ENCODE measurements at regions not wholly inside any gene's neighbourhood (a gene's known extent, or its start where the extent isn't known, plus 50 kb on each side); places are given as distances from the start of the nearest gene placed in this dataset.
A peak's percentile ranks its signal among the peaks of the same experiment; 100 is the strongest.
"Not testable (repeated sequence)": the region's sequence is repeated elsewhere in the genome, so short reads cannot be mapped to it uniquely, and the experiment has no call there.

DNA sequence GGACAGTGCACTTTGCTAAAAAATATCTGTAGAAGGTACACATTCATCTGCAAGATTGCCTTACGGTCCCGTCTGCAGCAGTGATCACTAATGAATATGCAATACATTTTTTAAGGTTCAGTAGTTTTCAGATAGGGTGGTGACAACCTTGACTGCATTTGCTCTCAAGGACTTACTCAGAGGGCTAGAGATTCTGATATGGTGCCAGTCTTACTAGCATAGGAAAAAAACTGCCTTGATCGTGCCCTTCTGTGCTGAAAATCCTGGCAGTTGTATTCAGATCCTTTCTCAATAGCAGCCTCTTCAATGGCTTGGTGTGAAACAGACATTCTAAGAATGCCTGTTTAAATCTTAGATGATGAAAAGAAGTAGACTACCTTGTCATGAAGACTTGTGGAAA is 411.9 kb upstream of the CCDC54 start:
- no peaks in the 10 kb centered on the region for H3K36me3 Mint-ChIP-seq (ENCODE audit: low read depth)
- no peak for DNase-seq (ENCODE audit: low spot score)
- TF ChIP-seq, protein P1, sequence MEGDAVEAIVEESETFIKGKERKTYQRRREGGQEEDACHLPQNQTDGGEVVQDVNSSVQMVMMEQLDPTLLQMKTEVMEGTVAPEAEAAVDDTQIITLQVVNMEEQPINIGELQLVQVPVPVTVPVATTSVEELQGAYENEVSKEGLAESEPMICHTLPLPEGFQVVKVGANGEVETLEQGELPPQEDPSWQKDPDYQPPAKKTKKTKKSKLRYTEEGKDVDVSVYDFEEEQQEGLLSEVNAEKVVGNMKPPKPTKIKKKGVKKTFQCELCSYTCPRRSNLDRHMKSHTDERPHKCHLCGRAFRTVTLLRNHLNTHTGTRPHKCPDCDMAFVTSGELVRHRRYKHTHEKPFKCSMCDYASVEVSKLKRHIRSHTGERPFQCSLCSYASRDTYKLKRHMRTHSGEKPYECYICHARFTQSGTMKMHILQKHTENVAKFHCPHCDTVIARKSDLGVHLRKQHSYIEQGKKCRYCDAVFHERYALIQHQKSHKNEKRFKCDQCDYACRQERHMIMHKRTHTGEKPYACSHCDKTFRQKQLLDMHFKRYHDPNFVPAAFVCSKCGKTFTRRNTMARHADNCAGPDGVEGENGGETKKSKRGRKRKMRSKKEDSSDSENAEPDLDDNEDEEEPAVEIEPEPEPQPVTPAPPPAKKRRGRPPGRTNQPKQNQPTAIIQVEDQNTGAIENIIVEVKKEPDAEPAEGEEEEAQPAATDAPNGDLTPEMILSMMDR (IDR thresholded peaks at IDR 0.05), result no peak
- H3K27ac Mint-ChIP-seq (ENCODE audit: unreplicated experiment), result no peak overlapping the region
- peaks cover 12% of the 10 kb centered on the region for H3K4me1 Mint-ChIP-seq (ENCODE audit: low read depth)
- no peaks in the 10 kb centered on the region for H3K27me3 Mint-ChIP-seq (ENCODE audit: low read depth)
- no peaks in the 10 kb centered on the region for H3K9me3 Mint-ChIP-seq (ENCODE audit: low read depth)
- H3K4me3 Mint-ChIP-seq (ENCODE audit: unreplicated experiment), result no peak overlapping the region

DNA sequence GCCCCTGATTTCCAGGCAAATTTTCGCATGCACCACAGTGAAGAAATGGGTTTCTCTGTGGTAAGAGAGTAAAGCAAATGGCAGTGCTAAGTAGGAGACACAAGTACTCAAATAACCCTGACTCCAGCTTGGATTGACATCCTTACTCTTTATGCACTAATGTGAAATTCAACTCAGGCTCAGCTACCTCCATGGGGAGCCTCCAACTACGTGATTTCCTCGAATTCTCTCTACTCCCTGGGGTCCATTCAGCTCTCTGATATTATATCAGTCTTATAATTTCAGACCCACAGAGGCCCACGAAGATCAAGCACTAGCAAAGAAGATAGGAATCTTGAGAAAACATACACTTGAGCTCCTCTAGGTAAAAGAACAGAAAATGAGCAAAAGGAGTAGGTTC is 407.6 kb upstream of the CCDC54 start:
- peaks cover 3% of the 10 kb centered on the region for H3K9me3 Mint-ChIP-seq (ENCODE audit: low read depth)
- no peaks in the 10 kb centered on the region for H3K36me3 Mint-ChIP-seq (ENCODE audit: low read depth)
- no peak overlapping the region for H3K4me3 Mint-ChIP-seq (ENCODE audit: unreplicated experiment)
- no peak overlapping the region for H3K27ac Mint-ChIP-seq (ENCODE audit: unreplicated experiment)
- no peaks in the 10 kb centered on the region for H3K27me3 Mint-ChIP-seq (ENCODE audit: low read depth)
- TF ChIP-seq, protein P1 (IDR thresholded peaks at IDR 0.05), result no peak
- no peak for DNase-seq (ENCODE audit: low spot score)
- H3K4me1 Mint-ChIP-seq (ENCODE audit: low read depth), result peaks cover 7% of the 10 kb centered on the region

DNA sequence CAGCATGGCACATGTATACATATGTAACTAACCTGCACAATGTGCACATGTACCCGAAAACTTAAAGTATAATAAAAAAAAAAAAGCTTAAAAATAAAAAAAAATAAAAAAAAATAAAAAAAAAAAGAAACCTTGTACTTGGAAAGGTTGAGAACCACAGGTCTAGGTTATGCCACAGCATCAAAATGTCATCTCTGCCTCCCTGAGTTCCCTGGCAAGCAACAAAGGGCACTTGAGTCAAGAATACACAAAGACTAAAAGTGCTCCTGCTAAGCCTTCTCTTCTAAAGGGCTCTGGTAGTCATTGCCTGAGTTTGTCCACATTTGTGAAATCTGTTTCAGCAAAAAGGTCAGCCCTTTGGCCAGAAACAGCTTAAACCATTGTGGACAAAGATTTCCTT is 395.8 kb upstream of the CCDC54 start:
- Mint-ChIP-seq H3K27me3 (ENCODE audit: low read depth) (no peaks in the 10 kb centered on the region), H3K27ac (ENCODE audit: unreplicated experiment) (no peak overlapping the region), H3K9me3 (ENCODE audit: low read depth) (no peaks in the 10 kb centered on the region), H3K36me3 (ENCODE audit: low read depth) (no peaks in the 10 kb centered on the region), H3K4me1 (ENCODE audit: low read depth) (peaks cover 17% of the 10 kb centered on the region), H3K4me3 (ENCODE audit: unreplicated experiment) (no peak overlapping the region)
- TF ChIP-seq, protein P1 (IDR thresholded peaks at IDR 0.05), result no peak
- DNase-seq (ENCODE audit: low spot score), result no peak

DNA sequence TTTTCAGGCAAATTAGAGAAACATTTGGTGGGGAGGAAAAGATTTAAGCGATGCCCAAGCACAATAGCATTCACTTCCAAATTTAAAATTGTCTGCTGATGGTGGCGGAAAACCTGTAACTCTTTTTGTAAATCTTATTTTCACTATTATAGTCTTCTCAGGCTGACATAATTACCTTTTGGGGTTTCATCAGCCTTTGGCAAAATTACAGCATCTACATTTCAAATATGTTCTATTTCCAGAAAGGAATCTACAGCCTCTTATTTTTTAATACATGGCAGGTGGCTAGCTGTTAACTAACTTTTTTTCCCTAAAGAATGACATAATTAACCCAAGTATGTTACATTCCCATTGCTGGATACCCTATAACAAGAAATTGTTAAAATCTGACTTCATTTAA is 391.5 kb upstream of the CCDC54 start:
- no peak for DNase-seq (ENCODE audit: low spot score)
- TF ChIP-seq, protein P1 (IDR thresholded peaks at IDR 0.05), result no peak
- peak overlapping the region; percentile 76 for H3K27ac Mint-ChIP-seq (ENCODE audit: unreplicated experiment)
- H3K4me3 Mint-ChIP-seq (ENCODE audit: unreplicated experiment), result no peak overlapping the region
- peaks cover 2% of the 10 kb centered on the region for H3K36me3 Mint-ChIP-seq (ENCODE audit: low read depth)
- H3K27me3 Mint-ChIP-seq (ENCODE audit: low read depth), result no peaks in the 10 kb centered on the region
- H3K9me3 Mint-ChIP-seq (ENCODE audit: low read depth), result peaks cover 15% of the 10 kb centered on the region
- peaks cover 17% of the 10 kb centered on the region for H3K4me1 Mint-ChIP-seq (ENCODE audit: low read depth)

DNA sequence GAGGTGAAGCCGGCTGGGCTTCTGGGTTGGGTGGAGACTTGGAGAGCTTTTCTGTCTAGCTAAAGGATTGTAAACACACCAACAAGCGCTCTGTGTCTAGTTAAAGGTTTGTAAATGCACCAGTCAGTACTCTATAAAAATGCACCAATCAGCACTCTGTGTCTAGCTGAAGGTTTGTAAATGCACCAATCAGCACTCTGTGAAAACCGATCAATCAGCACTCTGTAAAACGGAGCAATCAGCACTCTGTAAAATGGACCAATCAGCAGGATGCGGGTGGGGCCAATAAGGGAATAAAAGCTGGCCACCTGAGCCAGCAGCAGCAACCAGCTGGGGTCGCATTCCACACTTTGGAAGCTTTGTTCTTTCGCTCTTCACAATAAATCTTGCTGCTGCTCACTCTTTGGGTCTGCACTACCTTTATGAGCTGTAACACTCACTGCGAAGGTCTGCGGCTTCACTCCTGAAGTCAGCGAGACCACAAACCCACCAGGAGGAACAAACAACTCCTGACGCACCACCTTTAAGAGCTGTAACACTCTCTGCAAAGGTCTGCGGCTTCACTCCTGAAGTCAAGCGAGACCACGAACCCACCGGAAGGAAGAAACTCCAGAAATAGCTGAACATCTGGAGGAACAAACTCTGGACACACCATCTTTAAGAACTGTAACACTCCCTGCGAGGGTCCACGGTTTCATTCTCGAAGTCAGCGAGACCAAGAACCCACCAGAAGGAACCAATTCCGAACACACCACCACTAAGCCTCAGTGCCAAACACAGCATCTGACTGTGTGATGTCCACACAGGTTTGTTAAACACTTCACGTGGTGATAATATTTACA is 378.2 kb upstream of the CCDC54 start:
- Mint-ChIP-seq H3K4me1 (ENCODE audit: low read depth) (peaks cover 20% of the 10 kb centered on the region), H3K9me3 (ENCODE audit: low read depth) (peaks cover 13% of the 10 kb centered on the region)
- not testable (repeated sequence) for H3K27ac Mint-ChIP-seq (ENCODE audit: unreplicated experiment); H3K27me3 Mint-ChIP-seq (ENCODE audit: low read depth); DNase-seq (ENCODE audit: low spot score); H3K4me3 Mint-ChIP-seq (ENCODE audit: unreplicated experiment); H3K36me3 Mint-ChIP-seq (ENCODE audit: low read depth)

DNA sequence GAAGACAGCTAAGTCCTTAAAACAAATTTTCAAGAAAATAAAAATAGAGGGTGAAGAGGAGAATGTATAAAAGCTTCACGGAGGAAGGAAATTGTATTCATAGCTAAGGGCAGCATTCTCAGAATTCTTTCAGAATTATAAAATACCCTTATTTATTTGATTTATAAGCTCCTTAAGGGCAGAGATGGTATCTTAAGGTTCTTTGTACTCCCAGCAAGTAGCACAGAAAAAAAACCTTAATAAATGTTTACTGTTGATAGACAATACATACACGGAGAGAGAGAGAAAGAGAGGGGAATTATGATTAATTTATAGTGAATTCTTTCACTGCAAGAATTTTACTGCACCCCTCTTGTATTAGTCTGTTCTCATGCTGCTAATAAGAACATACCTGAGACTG is 375.6 kb upstream of the CCDC54 start:
- Mint-ChIP-seq H3K9me3 (ENCODE audit: low read depth) (peaks cover 10% of the 10 kb centered on the region), H3K27ac (ENCODE audit: unreplicated experiment) (peak overlapping the region; percentile 17), H3K4me3 (ENCODE audit: unreplicated experiment) (no peak overlapping the region), H3K36me3 (ENCODE audit: low read depth) (no peaks in the 10 kb centered on the region), H3K4me1 (ENCODE audit: low read depth) (peaks cover 20% of the 10 kb centered on the region), H3K27me3 (ENCODE audit: low read depth) (no peaks in the 10 kb centered on the region)
- no peak for DNase-seq (ENCODE audit: low spot score)
- TF ChIP-seq, protein P1 (IDR thresholded peaks at IDR 0.05), result no peak

DNA sequence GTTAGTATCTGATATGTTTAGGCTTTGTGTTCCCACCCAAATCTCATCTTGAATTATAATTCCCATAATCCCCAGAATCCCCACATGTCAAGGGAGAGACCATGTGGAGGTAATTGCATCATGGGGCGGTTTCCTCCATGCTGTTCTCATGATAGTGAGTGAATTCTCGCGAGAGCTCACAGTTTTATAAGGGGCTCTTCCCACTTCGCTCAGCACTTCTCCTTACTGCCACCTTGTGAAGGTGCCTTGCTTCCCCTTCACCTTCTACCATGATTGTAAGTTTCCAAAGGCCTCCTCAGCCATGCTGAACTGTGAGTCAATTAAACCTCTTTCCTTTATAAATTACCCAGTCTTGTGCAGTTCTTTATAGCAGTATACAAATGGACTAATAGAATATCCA is 371.9 kb upstream of the CCDC54 start:
- H3K4me1 Mint-ChIP-seq (ENCODE audit: low read depth), result peaks cover 20% of the 10 kb centered on the region
- not testable (repeated sequence) for H3K4me3 Mint-ChIP-seq (ENCODE audit: unreplicated experiment); H3K36me3 Mint-ChIP-seq (ENCODE audit: low read depth); H3K27me3 Mint-ChIP-seq (ENCODE audit: low read depth); H3K27ac Mint-ChIP-seq (ENCODE audit: unreplicated experiment); DNase-seq (ENCODE audit: low spot score)
- H3K9me3 Mint-ChIP-seq (ENCODE audit: low read depth), result peaks cover 12% of the 10 kb centered on the region

All from chondrocyte (in vitro differentiated cells).